Calu3 (cell line): ENCODE measurements at regions not wholly inside any gene's neighbourhood (a gene's known extent, or its start where the extent isn't known, plus 50 kb on each side); places are given as distances from the start of the nearest gene placed in this dataset.

Experiments used
- BruUV-seq: library from RNA; stranded (reverse); fragments of 400-500 nt; replicated peaks from 2 replicates; lab custom pipeline; 2021; lab: Mats Ljungman, UMichigan
- CTCF ChIA-PET: fragments of 300-600 bp; sonication (Branson Sonifier 250); formaldehyde crosslinking; loops from one replicate; lab custom pipeline; 2022; ENCODE audit warnings: antibody characterized with exemption; lab: Charles Lee
- DNase-seq: peaks from one replicate; pipeline ENCODE4 v3.0.0; 2022
- H3K27ac Mint-ChIP-seq: one replicate; pipeline ENCODE4 v1.8.0; 2022; ENCODE audit warnings: mixed read lengths; ENCODE audit not compliant: unreplicated experiment
- H3K27me3 Mint-ChIP-seq: one replicate; pipeline ENCODE4 v1.8.0; 2022; ENCODE audit warnings: mixed read lengths; ENCODE audit not compliant: unreplicated experiment
- H3K36me3 Mint-ChIP-seq: one replicate; pipeline ENCODE4 v1.8.0; 2022; ENCODE audit warnings: mild to moderate bottlenecking, moderate library complexity, mixed read lengths; ENCODE audit not compliant: insufficient read depth, unreplicated experiment
- H3K4me1 Mint-ChIP-seq: one replicate; pipeline ENCODE4 v1.8.0; 2022; ENCODE audit warnings: mild to moderate bottlenecking, low read depth, mixed read lengths; ENCODE audit not compliant: unreplicated experiment
- H3K4me3 Mint-ChIP-seq: one replicate; pipeline ENCODE4 v1.8.0; 2022; ENCODE audit warnings: mild to moderate bottlenecking, low read depth, moderate library complexity, mixed read lengths; ENCODE audit not compliant: unreplicated experiment
- H3K9me3 Mint-ChIP-seq: one replicate; pipeline ENCODE4 v1.8.0; 2022; ENCODE audit warnings: low read depth, mixed read lengths; ENCODE audit not compliant: unreplicated experiment
- CTCF ChIP-seq: fragments of 200-600 bp; IDR thresholded peaks from one replicate; pipeline ENCODE4 v1.8.0; 2022; ENCODE audit warnings: antibody characterized with exemption; ENCODE audit not compliant: unreplicated experiment
- intact Hi-C: fragments of 100-400 bp; cut with micrococcal nuclease; formaldehyde crosslinking; loops from one replicate; pipeline ENCODE4 v1.10.0; 2022; ENCODE audit not compliant: unreplicated experiment

GRCh38 chr10:57222129-57222528 is 861.1 kb upstream of the ZWINT start:
- no TSS peak for BruUV-seq
- Mint-ChIP-seq H3K4me1 (peaks cover 35% of the 10 kb centered on the region), H3K27me3 (no peaks in the 10 kb centered on the region), H3K36me3 (no peaks in the 10 kb centered on the region), H3K27ac (no peak overlapping the region), H3K9me3 (no peaks in the 10 kb centered on the region), H3K4me3 (no peak overlapping the region)
- intact Hi-C loops, result no loop called here
- TF ChIP-seq CTCF, result no peak
- DNase-seq, result no peak
- CTCF ChIA-PET, result no interaction called here

- Mint-ChIP-seq H3K4me3 (no peak overlapping the region), H3K36me3 (no peaks in the 10 kb centered on the region), H3K27ac (no peak overlapping the region), H3K27me3 (no peaks in the 10 kb centered on the region), H3K9me3 (no peaks in the 10 kb centered on the region), H3K4me1 (peaks cover 35% of the 10 kb centered on the region)
- DNase-seq, result no peak
- intact Hi-C loops, result no loop called here
- TF ChIP-seq CTCF, result no peak
- CTCF ChIA-PET, result no interaction called here
- BruUV-seq, result no TSS peak
Observed at GRCh38 chr10:57221674-57222073, 860.6 kb upstream of the ZWINT start.

- TF ChIP-seq CTCF, result no peak
- Mint-ChIP-seq H3K36me3 (no peaks in the 10 kb centered on the region), H3K9me3 (no peaks in the 10 kb centered on the region), H3K27me3 (no peaks in the 10 kb centered on the region), H3K4me1 (peaks cover 35% of the 10 kb centered on the region), H3K4me3 (peak overlapping the region; percentile 10), H3K27ac (peak overlapping the region; percentile 62)
- CTCF ChIA-PET, result no interaction called here
- DNase-seq, result peak; percentile 33
- BruUV-seq, result no TSS peak
- intact Hi-C loops, result no loop called here
Observed at GRCh38 chr10:57218382-57218781, 857.3 kb upstream of the ZWINT start.

DNA sequence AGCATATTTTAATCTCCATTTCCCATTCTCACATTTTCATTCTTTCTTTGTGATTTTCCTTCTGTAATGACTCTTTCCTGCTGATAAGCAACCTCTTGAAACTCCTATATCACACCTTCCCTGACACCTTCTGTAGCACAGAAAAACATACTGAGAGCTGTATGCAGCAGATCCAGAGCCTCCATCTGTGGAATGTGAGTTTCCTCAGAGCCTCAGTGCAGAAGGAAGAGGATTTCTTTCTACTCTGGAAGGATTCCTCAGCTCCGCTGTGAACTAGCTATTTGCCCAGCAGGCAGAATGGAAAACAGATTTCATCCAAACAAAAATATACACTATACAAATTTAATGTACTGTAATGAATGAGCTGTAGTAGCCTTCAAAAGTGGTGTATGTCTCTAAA is 841.3 kb upstream of the ZWINT start:
- BruUV-seq, result no TSS peak
- Mint-ChIP-seq H3K4me1 (no peaks in the 10 kb centered on the region), H3K4me3 (no peak overlapping the region), H3K27me3 (no peaks in the 10 kb centered on the region), H3K9me3 (peaks cover 2% of the 10 kb centered on the region), H3K27ac (no peak overlapping the region), H3K36me3 (no peaks in the 10 kb centered on the region)
- CTCF ChIA-PET, result interaction anchor here (0.6 kb wide), 1 partner anchor 549 kb away, joined by 3 read pairs; no protein-coding TSS in a partner anchor
- no peak for TF ChIP-seq CTCF
- no peak for DNase-seq
- intact Hi-C loops, result no loop called here

GRCh38 chr10:57188846-57189245 is 827.8 kb upstream of the ZWINT start:
- intact Hi-C loops, result no loop called here
- H3K4me1 Mint-ChIP-seq, result peaks cover 9% of the 10 kb centered on the region
- no peak overlapping the region for H3K4me3 Mint-ChIP-seq
- DNase-seq, result no peak
- CTCF ChIA-PET, result no interaction called here
- no peak for TF ChIP-seq CTCF
- no TSS peak for BruUV-seq
- no peaks in the 10 kb centered on the region for H3K36me3 Mint-ChIP-seq
- H3K9me3 Mint-ChIP-seq, result peaks cover 3% of the 10 kb centered on the region
- H3K27ac Mint-ChIP-seq, result no peak overlapping the region
- no peaks in the 10 kb centered on the region for H3K27me3 Mint-ChIP-seq
